GM03348 (cell line): ENCODE measurements at regions not wholly inside any gene's neighbourhood (a gene's known extent, or its start where the extent isn't known, plus 50 kb on each side); places are given as distances from the start of the nearest gene placed in this dataset.

Experiments
- DNase-seq: peaks from one replicate; pipeline ENCODE4 v3.0.0; 2012; ENCODE audit warnings: low spot score

GRCh38 chr1:244220410-244220809 is 169.3 kb downstream of the ZBTB18 start:
- no peak for DNase-seq

- no peak for DNase-seq
These were observed 170.9 kb downstream of the ZBTB18 start for GRCh38 chr1:244221991-244222390.

GRCh38 chr1:244224487-244225430 is 173.7 kb downstream of the ZBTB18 start:
- no peak for DNase-seq

GRCh38 chr1:244226435-244226834 is 175.4 kb downstream of the ZBTB18 start:
- no peak for DNase-seq

GRCh38 chr1:244230470-244230869 is 179.4 kb downstream of the ZBTB18 start:
- no peak for DNase-seq

GRCh38 chr1:244231193-244231571 is 180.1 kb downstream of the ZBTB18 start:
- peak; percentile 60 for DNase-seq

GRCh38 chr1:244231572-244232315 is 180.7 kb downstream of the ZBTB18 start:
- peak; percentile 60 for DNase-seq

GRCh38 chr1:244234009-244234643 is 183.0 kb downstream of the ZBTB18 start:
- no peak for DNase-seq

- no peak for DNase-seq
These were observed 184.1 kb downstream of the ZBTB18 start for GRCh38 chr1:244235157-244235556.

- no peak for DNase-seq
These were observed 185.0 kb downstream of the ZBTB18 start for GRCh38 chr1:244236101-244236500.

- no peak for DNase-seq
These were observed 185.6 kb downstream of the ZBTB18 start for GRCh38 chr1:244236721-244237120.

GRCh38 chr1:244237445-244237844 is 186.4 kb downstream of the ZBTB18 start:
- DNase-seq = no peak

- peak; percentile 30 for DNase-seq
These were observed 188.2 kb downstream of the ZBTB18 start for GRCh38 chr1:244239261-244239770.

GRCh38 chr1:244241438-244241837 is 190.4 kb downstream of the ZBTB18 start:
- DNase-seq = no peak

- no peak for DNase-seq
These were observed 191.4 kb downstream of the ZBTB18 start for GRCh38 chr1:244242446-244242845.

GRCh38 chr1:244246334-244246733 is 195.3 kb downstream of the ZBTB18 start:
- no peak for DNase-seq

GRCh38 chr1:244248426-244248825 is 197.3 kb downstream of the ZBTB18 start:
- DNase-seq = no peak

- no peak for DNase-seq
These were observed 199.5 kb downstream of the ADSS2 start for GRCh38 chr1:244252211-244252610.

GRCh38 chr1:244254467-244254866 is 197.2 kb downstream of the ADSS2 start:
- DNase-seq = no peak

GRCh38 chr1:244255426-244255965 is 196.2 kb downstream of the ADSS2 start:
- DNase-seq = no peak

- DNase-seq = no peak
These were observed 195.5 kb downstream of the ADSS2 start for GRCh38 chr1:244256086-244256676.

- no peak for DNase-seq
These were observed 187.5 kb downstream of the ADSS2 start for GRCh38 chr1:244264163-244264562.
